ENCODE measurements at regions not wholly inside any gene's neighbourhood (a gene's known extent, or its start where the extent isn't known, plus 50 kb on each side); places are given as distances from the start of the nearest gene placed in this dataset.
"Not testable (repeated sequence)": the region's sequence is repeated elsewhere in the genome, so short reads cannot be mapped to it uniquely, and the experiment has no call there.

DNA sequence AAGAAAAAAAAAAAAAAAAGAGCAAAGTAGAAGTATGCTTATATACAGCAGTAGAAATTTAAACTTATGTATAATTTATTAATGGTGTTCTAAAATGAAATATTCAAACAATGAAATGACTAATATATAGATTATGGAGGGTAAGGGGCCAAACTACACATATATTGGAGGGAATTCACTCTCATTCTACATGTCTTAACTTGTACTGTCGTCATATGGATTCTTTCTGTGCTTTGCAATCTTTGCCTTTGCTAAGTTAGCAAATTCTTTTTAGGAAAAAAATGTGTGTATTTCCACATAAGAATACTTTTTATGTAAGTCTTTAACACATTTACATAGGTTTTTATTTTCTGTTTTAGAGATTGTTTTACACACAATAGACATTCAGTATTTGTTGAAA lies 118.9 kb upstream of the MBNL1 start:
- Histone ChIP-seq H3K36me3 (replicated peaks in 1 of 2; ENCODE audit: control insufficient read depth in 1 of 2, insufficient read depth in 2 of 2, low read length in 2 of 2) (no peaks in the 10 kb centered on the region), H3K27ac (ENCODE audit: low read depth in 1 of 2, low read length in 2 of 2) (no peak overlapping the region), H3K79me2 (ENCODE audit: insufficient read depth, low read length) (no peaks in the 10 kb centered on the region), H3K9me3 (replicated peaks in 1 of 2; ENCODE audit: control insufficient read depth in 1 of 2, insufficient read depth in 1 of 2, low read length in 2 of 2) (peaks cover 0 to 10% of the 10 kb centered on the region in 2 donors), H3K4me1 (ENCODE audit: control insufficient read depth in 1 of 2, insufficient read depth in 2 of 2, low read length in 2 of 2) (no peaks in the 10 kb centered on the region), H2AFZ (ENCODE audit: insufficient read depth, low read depth, low read length, poor library complexity, severe bottlenecking) (no peak overlapping the region), H3K4me3 (replicated peaks in 1 of 3; ENCODE audit: low read depth in 2 of 3, low read length in 3 of 3) (no peak overlapping the region), H3K27me3 (ENCODE audit: control insufficient read depth in 2 of 2, insufficient read depth in 2 of 2, low read length in 2 of 2) (no peaks in the 10 kb centered on the region), H3K9ac (ENCODE audit: insufficient read depth, low read length, poor library complexity, severe bottlenecking) (no peak overlapping the region), H3K4me2 (replicated peaks; ENCODE audit: extremely low read depth, low read length, poor library complexity, severe bottlenecking) (no peak overlapping the region), H4K20me1 (ENCODE audit: insufficient read depth, low read length) (no peaks in the 10 kb centered on the region)
- no peak for DNase-seq
- no CpG with 5 or more reads among the region's 1 CpG for WGBS (ENCODE audit: insufficient coverage)
- no peak overlapping the region for H3K27ac Mint-ChIP-seq
- H3K4me1 Mint-ChIP-seq = peaks cover 2% of the 10 kb centered on the region
- peaks cover 0 to 2% (median 0%) of the 10 kb centered on the region in 3 donors for H3K27me3 Mint-ChIP-seq (ENCODE audit: low read depth in 3 of 3)
- intact Hi-C loops (cut with micrococcal nuclease) = no loop called here
- H3K9me3 Mint-ChIP-seq = peaks cover 2 to 23% (median 7%) of the 10 kb centered on the region in 7 donors
- no peak overlapping the region for H3K4me3 Mint-ChIP-seq
- TF ChIP-seq, protein P1, sequence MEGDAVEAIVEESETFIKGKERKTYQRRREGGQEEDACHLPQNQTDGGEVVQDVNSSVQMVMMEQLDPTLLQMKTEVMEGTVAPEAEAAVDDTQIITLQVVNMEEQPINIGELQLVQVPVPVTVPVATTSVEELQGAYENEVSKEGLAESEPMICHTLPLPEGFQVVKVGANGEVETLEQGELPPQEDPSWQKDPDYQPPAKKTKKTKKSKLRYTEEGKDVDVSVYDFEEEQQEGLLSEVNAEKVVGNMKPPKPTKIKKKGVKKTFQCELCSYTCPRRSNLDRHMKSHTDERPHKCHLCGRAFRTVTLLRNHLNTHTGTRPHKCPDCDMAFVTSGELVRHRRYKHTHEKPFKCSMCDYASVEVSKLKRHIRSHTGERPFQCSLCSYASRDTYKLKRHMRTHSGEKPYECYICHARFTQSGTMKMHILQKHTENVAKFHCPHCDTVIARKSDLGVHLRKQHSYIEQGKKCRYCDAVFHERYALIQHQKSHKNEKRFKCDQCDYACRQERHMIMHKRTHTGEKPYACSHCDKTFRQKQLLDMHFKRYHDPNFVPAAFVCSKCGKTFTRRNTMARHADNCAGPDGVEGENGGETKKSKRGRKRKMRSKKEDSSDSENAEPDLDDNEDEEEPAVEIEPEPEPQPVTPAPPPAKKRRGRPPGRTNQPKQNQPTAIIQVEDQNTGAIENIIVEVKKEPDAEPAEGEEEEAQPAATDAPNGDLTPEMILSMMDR (IDR thresholded peaks at IDR 0.05) = no peak
- H3K36me3 Mint-ChIP-seq = peaks cover 0 to 1% of the 10 kb centered on the region in 2 donors

DNA sequence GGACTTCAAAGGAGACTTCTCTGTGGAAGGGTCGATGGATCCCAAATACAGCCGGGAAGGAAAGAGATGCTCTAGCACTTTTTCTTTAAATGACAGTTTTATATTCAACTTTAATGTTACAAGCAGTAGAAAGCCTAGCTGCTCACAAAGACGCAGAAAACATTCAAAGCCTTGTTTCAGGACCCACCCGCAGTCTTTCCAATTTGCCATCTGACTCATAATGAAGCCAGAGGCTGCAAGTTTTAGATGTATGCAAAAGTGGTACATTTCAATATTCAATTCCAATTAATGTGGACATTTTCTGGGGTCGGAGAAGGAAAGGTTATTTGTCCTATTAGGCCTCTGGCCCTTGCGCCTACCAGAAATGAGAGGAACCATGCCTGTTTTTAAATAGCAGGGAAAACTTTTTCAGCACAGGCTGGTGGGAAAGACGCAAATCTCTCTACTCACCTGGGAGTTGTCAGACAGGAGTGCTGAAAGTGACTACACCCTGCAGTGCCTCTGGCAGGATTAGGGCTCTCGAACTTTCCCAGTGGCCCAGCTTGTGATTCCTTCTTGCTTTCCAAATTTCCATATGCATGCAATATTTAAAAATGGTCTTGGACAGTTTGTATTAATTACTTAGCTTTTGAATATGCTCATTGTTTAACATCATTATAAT lies 117.4 kb upstream of the MBNL1 start:
- no peaks in the 10 kb centered on the region for H3K79me2 ChIP-seq (ENCODE audit: insufficient read depth, low read length)
- no peak for DNase-seq
- peaks cover 0 to 10% of the 10 kb centered on the region in 2 donors for H3K9me3 ChIP-seq (replicated peaks in 1 of 2; ENCODE audit: control insufficient read depth in 1 of 2, insufficient read depth in 1 of 2, low read length in 2 of 2)
- Mint-ChIP-seq H3K9me3 (peaks cover 2 to 23% (median 7%) of the 10 kb centered on the region in 7 donors), H3K4me1 (peaks cover 2% of the 10 kb centered on the region), H3K27me3 (ENCODE audit: low read depth in 3 of 3) (peaks cover 0 to 2% (median 0%) of the 10 kb centered on the region in 3 donors), H3K4me3 (no peak overlapping the region), H3K36me3 (peaks cover 0 to 1% of the 10 kb centered on the region in 2 donors), H3K27ac (no peak overlapping the region)
- intact Hi-C loops (cut with micrococcal nuclease) = no loop called here
- no peak overlapping the region for H3K4me3 ChIP-seq (replicated peaks in 1 of 3; ENCODE audit: low read depth in 2 of 3, low read length in 3 of 3)
- H3K4me1 ChIP-seq (ENCODE audit: control insufficient read depth in 1 of 2, insufficient read depth in 2 of 2, low read length in 2 of 2) = no peaks in the 10 kb centered on the region
- H3K36me3 ChIP-seq (replicated peaks in 1 of 2; ENCODE audit: control insufficient read depth in 1 of 2, insufficient read depth in 2 of 2, low read length in 2 of 2) = no peaks in the 10 kb centered on the region
- H4K20me1 ChIP-seq (ENCODE audit: insufficient read depth, low read length) = no peaks in the 10 kb centered on the region
- no peaks in the 10 kb centered on the region for H3K27me3 ChIP-seq (ENCODE audit: control insufficient read depth in 2 of 2, insufficient read depth in 2 of 2, low read length in 2 of 2)
- TF ChIP-seq, protein P1 (IDR thresholded peaks at IDR 0.05) = no peak
- H3K9ac ChIP-seq (ENCODE audit: insufficient read depth, low read length, poor library complexity, severe bottlenecking) = no peak overlapping the region
- no peak overlapping the region for H3K27ac ChIP-seq (ENCODE audit: low read depth in 1 of 2, low read length in 2 of 2)
- no CpG with 5 or more reads among the region's 8 CpGs for WGBS (ENCODE audit: insufficient coverage)
- H3K4me2 ChIP-seq (replicated peaks; ENCODE audit: extremely low read depth, low read length, poor library complexity, severe bottlenecking) = no peak overlapping the region
- H2AFZ ChIP-seq (ENCODE audit: insufficient read depth, low read depth, low read length, poor library complexity, severe bottlenecking) = no peak overlapping the region

DNA sequence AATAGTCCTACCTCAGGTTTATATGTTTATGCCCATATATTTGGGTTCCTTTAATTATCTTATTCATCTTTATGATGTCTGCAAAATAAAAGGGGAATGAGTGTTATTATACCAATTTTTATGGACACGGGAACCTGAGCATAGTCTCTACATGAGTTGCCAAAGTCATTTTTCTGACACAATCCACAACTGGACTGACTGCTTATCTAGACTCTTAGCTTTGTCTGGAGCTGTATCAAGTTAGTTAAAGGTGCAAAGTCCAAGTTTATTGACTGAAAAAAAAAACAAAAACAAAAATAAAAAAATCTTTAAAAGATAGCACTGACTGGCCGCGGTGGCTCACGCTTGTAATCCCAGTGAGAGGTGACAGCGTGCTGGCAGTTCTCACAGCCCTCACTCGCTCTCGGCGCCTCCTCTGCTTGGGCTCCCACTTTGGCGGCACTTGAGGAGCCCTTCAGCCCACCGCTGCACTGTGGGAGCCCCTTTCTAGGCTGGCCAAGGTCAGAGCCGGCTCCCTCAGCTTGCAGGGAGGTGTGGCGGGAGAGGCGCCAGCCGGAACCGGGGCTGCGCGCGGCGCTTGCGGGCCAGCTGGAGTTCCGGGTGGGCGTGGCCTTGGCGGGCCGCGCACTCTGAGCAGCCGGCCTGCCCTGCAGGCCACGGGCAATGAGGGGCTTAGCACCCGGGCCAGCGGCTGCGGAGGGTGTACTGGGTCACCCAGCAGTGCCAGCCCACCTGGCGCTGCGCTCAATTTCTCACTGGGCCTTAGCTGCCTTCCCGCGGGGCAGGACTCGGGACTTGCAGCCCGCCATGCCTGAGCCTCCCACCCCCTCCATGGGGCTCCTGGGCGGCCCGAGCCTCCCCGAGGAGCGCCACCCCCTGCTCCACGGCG lies 116.6 kb upstream of the MBNL1 start:
- 99% methylated on average over 39 of the region's 42 CpGs for WGBS (ENCODE audit: insufficient coverage)
- intact Hi-C loops (cut with micrococcal nuclease); H3K9ac ChIP-seq (ENCODE audit: insufficient read depth, low read length, poor library complexity, severe bottlenecking); H3K36me3 Mint-ChIP-seq; H3K79me2 ChIP-seq (ENCODE audit: insufficient read depth, low read length); H3K4me1 Mint-ChIP-seq; H3K4me1 ChIP-seq (ENCODE audit: control insufficient read depth in 1 of 2, insufficient read depth in 2 of 2, low read length in 2 of 2); H4K20me1 ChIP-seq (ENCODE audit: insufficient read depth, low read length); H3K36me3 ChIP-seq (replicated peaks in 1 of 2; ENCODE audit: control insufficient read depth in 1 of 2, insufficient read depth in 2 of 2, low read length in 2 of 2); DNase-seq; H3K4me2 ChIP-seq (replicated peaks; ENCODE audit: extremely low read depth, low read length, poor library complexity, severe bottlenecking); H3K27me3 Mint-ChIP-seq (ENCODE audit: low read depth in 3 of 3); H3K27ac Mint-ChIP-seq; H3K4me3 Mint-ChIP-seq; H3K27me3 ChIP-seq (ENCODE audit: control insufficient read depth in 2 of 2, insufficient read depth in 2 of 2, low read length in 2 of 2); H2AFZ ChIP-seq (ENCODE audit: insufficient read depth, low read depth, low read length, poor library complexity, severe bottlenecking); H3K4me3 ChIP-seq (replicated peaks in 1 of 3; ENCODE audit: low read depth in 2 of 3, low read length in 3 of 3); H3K9me3 ChIP-seq (replicated peaks in 1 of 2; ENCODE audit: control insufficient read depth in 1 of 2, insufficient read depth in 1 of 2, low read length in 2 of 2); H3K27ac ChIP-seq (ENCODE audit: low read depth in 1 of 2, low read length in 2 of 2): not testable (repeated sequence)
- peaks cover 2 to 23% (median 7%) of the 10 kb centered on the region in 7 donors for H3K9me3 Mint-ChIP-seq

All from CD14-positive monocyte (primary cell).